Stomach (tissue), 8 donors: ENCODE measurements at regions not wholly inside any gene's neighbourhood (a gene's known extent, or its start where the extent isn't known, plus 50 kb on each side); places are given as distances from the start of the nearest gene placed in this dataset.

ENCODE experiments used
- DNase-seq, 2 donors: peaks; one replicate each; pipeline versions ENCODE4 v3.0.0 to v3.0.0-alpha.2; 2013 to 2019
- H3K27ac ChIP-seq, 5 donors: fragments of 200-600 bp in 4 of 5; sonication (generic) in 4 of 5; one replicate each; pipeline ENCODE4 v1.5.1; 2013 to 2019; ENCODE audit warnings: mild to moderate bottlenecking in 1 of 5, moderate library complexity in 1 of 5
- H3K27me3 ChIP-seq, 3 donors: fragments of 200-600 bp; sonication (generic); one replicate each; pipeline ENCODE4 v1.5.1; 2017 to 2019; ENCODE audit warnings: mixed run types in 1 of 3
- H3K36me3 ChIP-seq, 4 donors: fragments of 200-600 bp; sonication (generic); 1 replicate in 3 of 4; 2 replicates in 1 of 4; pipeline ENCODE4 v1.5.1; 2016 to 2019
- H3K4me1 ChIP-seq, 4 donors: fragments of 200-600 bp; sonication (generic); one replicate each; pipeline ENCODE4 v1.5.1; 2016 to 2019
- H3K4me3 ChIP-seq, 4 donors: fragments of 200-600 bp; sonication (generic) in 3 of 4; one replicate each; pipeline ENCODE4 v1.5.1; 2016 to 2019; ENCODE audit warnings: mild to moderate bottlenecking in 1 of 4
- H3K9me3 ChIP-seq, 4 donors: fragments of 200-600 bp; sonication (generic); one replicate each; pipeline ENCODE4 v1.5.1; 2016 to 2019
- CTCF ChIP-seq, 7 experiments: fragments of 450-650 bp in 4 of 7; fragments of 200-600 bp in 3 of 7; sonication (generic) in 3 of 7; IDR thresholded peaks; one replicate each; pipeline ENCODE4 v1.5.1; 2016 to 2019; ENCODE audit warnings: antibody characterized with exemption in 7 of 7, control low read depth in 2 of 7, mild to moderate bottlenecking in 1 of 7
- EP300 ChIP-seq: sonication (generic); formaldehyde crosslinking; IDR thresholded peaks from one replicate; pipeline ENCODE4 v1.6.1; 2017; ENCODE audit warnings: antibody characterized with exemption
- POLR2A ChIP-seq, 4 donors: fragments of 450-650 bp; IDR thresholded peaks; one replicate each; pipeline ENCODE4 v1.6.1; 2016; ENCODE audit warnings: antibody characterized with exemption in 4 of 4, control low read depth in 2 of 4, mild to moderate bottlenecking in 1 of 4, moderate library complexity in 1 of 4
- POLR2AphosphoS5 ChIP-seq, 3 donors: sonication (generic); formaldehyde crosslinking; IDR thresholded peaks; one replicate each; pipeline ENCODE4 v1.6.1; 2016; ENCODE audit warnings: antibody characterized with exemption in 3 of 3
- WGBS, 5 donors: extraction: QIAGEN DNeasy Blood & Tissue Kit in 3 of 5; methylation state at CpG; one replicate each; pipeline versions ENCODE4 v1.1.5 to v1.1.7; 2013 to 2018; 5-methylcytosine and 5-hydroxymethylcytosine counted together
- intact Hi-C: fragments of 100-400 bp; cut with DNase I; formaldehyde crosslinking; loops from one replicate; pipeline ENCODE4 v1.15.1; 2023; ENCODE audit warnings: low total_unique reads
- donor health status: healthy with polysubstance abuse.
- donor health status: Bipolar disorder and iron deficiency.
- donor health status: healthy.

DNA sequence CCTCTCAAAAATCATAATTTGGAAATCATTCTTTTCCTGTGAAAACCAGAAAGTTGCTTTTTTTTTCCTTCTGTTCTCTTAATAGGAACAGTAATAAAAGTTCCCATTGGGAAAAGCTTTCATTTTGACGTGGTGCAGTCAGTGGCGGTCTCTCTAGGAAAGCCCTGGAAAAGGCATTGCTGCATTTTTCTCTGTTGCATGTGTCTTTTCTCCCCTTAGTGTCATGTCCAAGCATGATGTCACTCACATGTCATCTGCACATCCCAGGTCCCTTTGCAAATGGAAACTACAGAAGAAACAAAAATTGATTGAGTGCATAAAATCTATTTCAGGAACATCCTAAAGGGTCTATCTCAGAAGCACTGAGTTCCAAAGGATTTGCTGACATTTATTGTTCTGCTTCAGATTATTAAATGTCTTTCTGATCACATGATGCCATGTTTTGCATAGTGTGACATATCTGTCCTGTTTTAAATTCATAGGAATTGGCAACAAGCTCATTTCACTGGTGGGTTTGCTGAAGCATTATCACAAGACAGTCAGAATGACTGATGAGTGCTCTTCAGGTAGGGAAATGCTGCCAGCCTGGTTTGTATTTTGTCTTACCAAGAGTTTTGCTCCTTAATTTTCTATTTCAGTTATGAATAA, 208.7 kb downstream of the SOX4 start:
- TF ChIP-seq CTCF (IDR thresholded peaks at IDR 0.05): no peak
- no peak for TF ChIP-seq EP300
- TF ChIP-seq POLR2AphosphoS5 (IDR thresholded peaks at IDR 0.05): no peak
- no peak for TF ChIP-seq POLR2A (IDR thresholded peaks at IDR 0.05)
- Histone ChIP-seq H3K9me3 (no peaks in the 10 kb centered on the region), H3K36me3 (no peaks in the 10 kb centered on the region), H3K27ac (peak overlapping the region in 2 of 5 donors; percentile 18 to 19), H3K27me3 (no peaks in the 10 kb centered on the region), H3K4me3 (no peak overlapping the region), H3K4me1 (peaks cover 0 to under 1% (median 0%) of the 10 kb centered on the region in 4 donors)
- intact Hi-C loops: no loop called here
- DNase-seq: peak in 1 of 2 donors; percentile 30
- 80 to 92% (median 84%) methylated on average over 2 of the region's 2 CpGs for WGBS, 5 donors

GRCh38 chr6:21804941-21805610, 211.5 kb downstream of the SOX4 start:
- DNase-seq: no peak
- no peaks in the 10 kb centered on the region for H3K9me3 ChIP-seq
- H3K27me3 ChIP-seq: no peaks in the 10 kb centered on the region
- H3K4me3 ChIP-seq: no peak overlapping the region
- no peak overlapping the region for H3K27ac ChIP-seq
- 75 to 88% (median 82%) methylated on average over 8 of the region's 8 CpGs for WGBS, 5 donors
- H3K4me1 ChIP-seq: peaks cover 6 to 20% (median 11%) of the 10 kb centered on the region in 4 donors
- intact Hi-C loops: no loop called here
- TF ChIP-seq POLR2A (IDR thresholded peaks at IDR 0.05) (no peak), CTCF (IDR thresholded peaks at IDR 0.05) (no peak), POLR2AphosphoS5 (IDR thresholded peaks at IDR 0.05) (no peak), EP300 (no peak)
- no peaks in the 10 kb centered on the region for H3K36me3 ChIP-seq

GRCh38 chr6:21807299-21808044, 213.9 kb downstream of the SOX4 start:
- intact Hi-C loops: no loop called here
- no peak for DNase-seq
- TF ChIP-seq CTCF (IDR thresholded peaks at IDR 0.05) (no peak), POLR2AphosphoS5 (IDR thresholded peaks at IDR 0.05) (no peak), EP300 (no peak), POLR2A (IDR thresholded peaks at IDR 0.05) (no peak)

GRCh38 chr6:21808045-21808470, 214.5 kb downstream of the SOX4 start:
- TF ChIP-seq POLR2AphosphoS5 (IDR thresholded peaks at IDR 0.05) (no peak), POLR2A (IDR thresholded peaks at IDR 0.05) (no peak), CTCF (IDR thresholded peaks at IDR 0.05) (no peak), EP300 (no peak)
- Histone ChIP-seq H3K4me3 (no peak overlapping the region), H3K9me3 (no peaks in the 10 kb centered on the region), H3K36me3 (no peaks in the 10 kb centered on the region), H3K27me3 (no peaks in the 10 kb centered on the region), H3K4me1 (peaks cover 6 to 20% (median 11%) of the 10 kb centered on the region in 4 donors), H3K27ac (peak overlapping the region in 4 of 5 donors; percentile 27 to 67 (median 51))
- DNase-seq: peak in 1 of 2 donors; percentile 25
- WGBS, 5 donors: 44 to 61% (median 51%) methylated on average over 7 of the region's 7 CpGs
- intact Hi-C loops: no loop called here

More at GRCh38 chr6:21807299-21808044, 213.9 kb downstream of the SOX4 start:
- Histone ChIP-seq H3K27me3 (no peaks in the 10 kb centered on the region), H3K36me3 (no peaks in the 10 kb centered on the region), H3K9me3 (no peaks in the 10 kb centered on the region), H3K4me3 (no peak overlapping the region), H3K4me1 (peaks cover 6 to 20% (median 11%) of the 10 kb centered on the region in 4 donors), H3K27ac (peak overlapping the region in 3 of 5 donors; percentile 39 to 67 (median 63))
- 57 to 74% (median 64%) methylated on average over 2 of the region's 2 CpGs for WGBS, 5 donors
